Bronchial epithelial cell (primary cell): ENCODE measurements at regions not wholly inside any gene's neighbourhood (a gene's known extent, or its start where the extent isn't known, plus 50 kb on each side); places are given as distances from the start of the nearest gene placed in this dataset.
A peak's percentile ranks its signal among the peaks of the same experiment; 100 is the strongest.

Experiments
- DNase-seq: peaks from one replicate; pipeline ENCODE4 v3.0.0-alpha.2; 2010; ENCODE audit warnings: low read depth
- FAIRE-seq: peaks from 2 replicates; lab custom pipeline; 2011; peaks lifted over from hg19 to GRCh38; lab: Jason Lieb, UNC
- H3K27me3 ChIP-seq: 2 replicates; pipeline ENCODE4 v1.5.1; 2011; ENCODE audit warnings: low read length; ENCODE audit not compliant: control insufficient read depth, insufficient read depth
- H3K36me3 ChIP-seq: 2 replicates; pipeline ENCODE4 v1.5.1; 2011; ENCODE audit warnings: low read length; ENCODE audit not compliant: control insufficient read depth, insufficient read depth
- H3K4me3 ChIP-seq: 2 replicates; pipeline ENCODE4 v1.5.1; 2011; ENCODE audit warnings: mild to moderate bottlenecking, low read depth, low read length, control low read depth
- CTCF ChIP-seq: IDR thresholded peaks from 2 replicates; pipeline ENCODE4 v1.5.1; 2011; ENCODE audit warnings: mild to moderate bottlenecking, moderate library complexity, low read length, control low read depth, inconsistent platforms; ENCODE audit not compliant: insufficient read depth, severe bottlenecking

GRCh38 chr14:97813556-97813955 lies 1016.4 kb downstream of the VRK1 start:
- no peak for TF ChIP-seq CTCF
- no peak for DNase-seq
- no peak overlapping the region for H3K4me3 ChIP-seq
- no peaks in the 10 kb centered on the region for H3K36me3 ChIP-seq
- FAIRE-seq = no peak
- H3K27me3 ChIP-seq = no peaks in the 10 kb centered on the region

GRCh38 chr14:97820781-97821180 lies 1023.6 kb downstream of the VRK1 start:
- H3K36me3 ChIP-seq = no peaks in the 10 kb centered on the region
- DNase-seq (no peak), FAIRE-seq (no peak)
- TF ChIP-seq CTCF = no peak
- H3K4me3 ChIP-seq = no peak overlapping the region
- no peaks in the 10 kb centered on the region for H3K27me3 ChIP-seq

GRCh38 chr14:97824218-97824617 lies 1027.0 kb downstream of the VRK1 start:
- Histone ChIP-seq H3K4me3 (no peak overlapping the region), H3K27me3 (no peaks in the 10 kb centered on the region), H3K36me3 (no peaks in the 10 kb centered on the region)
- DNase-seq (no peak), FAIRE-seq (no peak)
- no peak for TF ChIP-seq CTCF

- TF ChIP-seq CTCF = no peak
- FAIRE-seq = no peak
- peak; percentile 89 for DNase-seq
- Histone ChIP-seq H3K36me3 (no peaks in the 10 kb centered on the region), H3K27me3 (no peaks in the 10 kb centered on the region), H3K4me3 (no peak overlapping the region)
Observed at GRCh38 chr14:97827746-97828145, 1030.6 kb downstream of the VRK1 start.

- TF ChIP-seq CTCF = no peak
- Histone ChIP-seq H3K36me3 (no peaks in the 10 kb centered on the region), H3K4me3 (no peak overlapping the region), H3K27me3 (no peaks in the 10 kb centered on the region)
- DNase-seq (no peak), FAIRE-seq (no peak)
Observed at GRCh38 chr14:97832776-97833175, 1035.6 kb downstream of the VRK1 start.

- Histone ChIP-seq H3K27me3 (no peaks in the 10 kb centered on the region), H3K36me3 (no peaks in the 10 kb centered on the region), H3K4me3 (no peak overlapping the region)
- FAIRE-seq (no peak), DNase-seq (no peak)
- TF ChIP-seq CTCF = no peak
Observed at GRCh38 chr14:97838986-97839385, 1041.8 kb downstream of the VRK1 start.
